Endothelial cell of umbilical vein (primary cell): ENCODE measurements at regions not wholly inside any gene's neighbourhood (a gene's known extent, or its start where the extent isn't known, plus 50 kb on each side); places are given as distances from the start of the nearest gene placed in this dataset.

ENCODE experiments used
- BruUV-seq: library from RNA; stranded (reverse); fragments of 400-500 nt; replicated peaks from 2 replicates; lab custom pipeline; 2021; lab: Mats Ljungman, UMichigan
- CTCF ChIA-PET: fragments of 300-600, 350-600 bp; sonication (Branson Sonifier 250); formaldehyde crosslinking; loops from one replicate; lab custom pipeline; 2021; ENCODE audit warnings: antibody characterized with exemption, inconsistent platforms; lab: Charles Lee
- POLR2A ChIA-PET: fragments of 300-600, 350-600 bp; sonication (Branson Sonifier 250); formaldehyde crosslinking; loops from one replicate; lab custom pipeline; 2021; ENCODE audit warnings: antibody characterized with exemption, inconsistent platforms; lab: Charles Lee
- DNase-seq: peaks from one replicate; pipeline ENCODE4 v3.0.0-alpha.2; 2011; ENCODE audit warnings: low read depth, low spot score
- FAIRE-seq: peaks from 2 replicates; lab custom pipeline; 2011; peaks lifted over from hg19 to GRCh38; lab: Jason Lieb, UNC
- H2AFZ ChIP-seq: 2 replicates; pipeline ENCODE4 v1.6.0; 2012; ENCODE audit warnings: low read depth, low read length, control low read depth, inconsistent platforms
- H3K27ac ChIP-seq: 2 replicates; pipeline ENCODE4 v1.5.1; 2011; ENCODE audit warnings: low read depth, mild to moderate bottlenecking, control low read depth, low read length, moderate library complexity; ENCODE audit not compliant: insufficient read depth
- H3K27me3 ChIP-seq, 2 experiments: 2 replicates each; pipeline versions ENCODE4 v1.6.0 to v1.6.1; 2011; ENCODE audit warnings: low read length in 2 of 2, mixed read lengths in 1 of 2; ENCODE audit not compliant: control insufficient read depth in 2 of 2, insufficient read depth in 2 of 2
- H3K36me3 ChIP-seq, 2 experiments: 2 replicates in 1 of 2; 3 replicates in 1 of 2; pipeline ENCODE4 v1.5.1; 2011; ENCODE audit warnings: low read length in 2 of 2, mild to moderate bottlenecking in 1 of 2, moderate library complexity in 1 of 2; ENCODE audit not compliant: control insufficient read depth in 2 of 2, insufficient read depth in 2 of 2; ENCODE audit errors: extremely low read depth in 1 of 2
- H3K4me1 ChIP-seq: 3 replicates; pipeline ENCODE4 v1.5.1; 2011; ENCODE audit warnings: mild to moderate bottlenecking, low read length; ENCODE audit not compliant: control insufficient read depth, insufficient read depth; ENCODE audit errors: extremely low read depth
- H3K4me2 ChIP-seq: 2 replicates; pipeline ENCODE4 v1.6.1; 2011; ENCODE audit warnings: low read length, control low read depth, mixed read lengths; ENCODE audit not compliant: insufficient read depth
- H3K4me3 ChIP-seq, 3 experiments: fragments of 200-600 bp in 1 of 3; sonication (generic), shearing (Covaris generic) in 1 of 3; replicated peaks in 1 of 3; 2 replicates each; pipeline ENCODE4 v1.5.1; 2011 to 2016; ENCODE audit warnings: control low read depth in 3 of 3, low read length in 3 of 3, mild to moderate bottlenecking in 2 of 3, inconsistent platforms in 1 of 3, low read depth in 1 of 3, moderate library complexity in 1 of 3; ENCODE audit not compliant: insufficient read depth in 1 of 3
- H3K79me2 ChIP-seq: 2 replicates; pipeline ENCODE4 v1.6.0; 2012; ENCODE audit warnings: low read length, inconsistent platforms; ENCODE audit not compliant: control insufficient read depth, insufficient read depth
- H3K9ac ChIP-seq: replicated peaks from 2 replicates; pipeline ENCODE3; 2011; ENCODE audit warnings: low read length, control low read depth; ENCODE audit not compliant: insufficient read depth; ENCODE audit errors: extremely low read depth
- H3K9me1 ChIP-seq: replicated peaks from 3 replicates; pipeline ENCODE4 v1.6.0; 2011; ENCODE audit warnings: mild to moderate bottlenecking, low read length; ENCODE audit not compliant: control insufficient read depth, insufficient read depth; ENCODE audit errors: extremely low read depth
- H3K9me3 ChIP-seq: replicated peaks from 2 replicates; pipeline ENCODE4 v1.5.1; 2012; ENCODE audit warnings: low read length, inconsistent platforms; ENCODE audit not compliant: control insufficient read depth, insufficient read depth
- H4K20me1 ChIP-seq: replicated peaks from 2 replicates; pipeline ENCODE3; 2011; ENCODE audit warnings: mild to moderate bottlenecking, low read length; ENCODE audit not compliant: control insufficient read depth, insufficient read depth; ENCODE audit errors: extremely low read depth
- CTCF ChIP-seq, 2 donors: IDR thresholded peaks; 1 replicate in 1 of 2; 2 replicates in 1 of 2; pipeline ENCODE4 v1.5.1; 2011; ENCODE audit warnings: low read length in 2 of 2, mild to moderate bottlenecking in 2 of 2, moderate library complexity in 2 of 2, control low read depth in 1 of 2, inconsistent platforms in 1 of 2, low read depth in 1 of 2; ENCODE audit not compliant: insufficient read depth in 1 of 2; ENCODE audit errors: extremely low read depth in 1 of 2
- EZH2 ChIP-seq: IDR thresholded peaks from 2 replicates; pipeline ENCODE4 v1.6.1; 2012; ENCODE audit warnings: borderline replicate concordance, low read depth, mild to moderate bottlenecking, moderate library complexity, low read length, inconsistent platforms; ENCODE audit not compliant: severe bottlenecking
- FOS ChIP-seq: IDR thresholded peaks from 2 replicates; pipeline ENCODE4 v1.6.1; 2011; ENCODE audit warnings: mild to moderate bottlenecking, low read length, moderate library complexity, borderline replicate concordance; ENCODE audit not compliant: insufficient read depth
- MYC ChIP-seq: IDR thresholded peaks from one replicate; pipeline ENCODE4 v1.6.1; 2011; ENCODE audit warnings: mild to moderate bottlenecking, low read depth, low read length
- POLR2A ChIP-seq: IDR thresholded peaks from 2 replicates; pipeline ENCODE4 v1.6.1; 2012; ENCODE audit warnings: low read depth, mild to moderate bottlenecking, control low read depth, low read length
- POLR2AphosphoS5 ChIP-seq: IDR thresholded peaks from 2 replicates; pipeline ENCODE4 v1.6.1; 2012; ENCODE audit warnings: low read depth, mild to moderate bottlenecking, control low read depth, low read length, moderate library complexity; ENCODE audit not compliant: insufficient read depth
- dilution Hi-C: fragments of 300-500 bp; cut with MboI; formaldehyde crosslinking; loops from one replicate; pipeline ENCODE4 v1.15.0; 2019; ENCODE audit warnings: low sequenced_read_pairs; ENCODE audit not compliant: extremely low pct_ligation_motif_present
- intact Hi-C: fragments of 100-400 bp; cut with micrococcal nuclease; formaldehyde crosslinking; loops from one replicate; pipeline ENCODE4 v1.10.0; 2022

GRCh38 chr12:118925407-118925806 is 55.9 kb upstream of the SRRM4 start:
- no TSS peak for BruUV-seq
- FAIRE-seq: no peak
- CTCF ChIA-PET: no interaction called here

More at GRCh38 chr12:118925407-118925806, 55.9 kb upstream of the SRRM4 start:
- Histone ChIP-seq H3K9me3 (no peaks in the 10 kb centered on the region), H3K36me3 (no peaks in the 10 kb centered on the region), H3K79me2 (no peaks in the 10 kb centered on the region), H3K9ac (no peak overlapping the region), H3K27me3 (no peaks in the 10 kb centered on the region), H3K9me1 (no peaks in the 10 kb centered on the region), H3K4me3 (no peak overlapping the region), H3K4me2 (no peak overlapping the region), H2AFZ (no peak overlapping the region), H3K4me1 (no peaks in the 10 kb centered on the region), H3K27ac (no peak overlapping the region), H4K20me1 (no peaks in the 10 kb centered on the region)
- DNase-seq: no peak
- no peak for TF ChIP-seq POLR2AphosphoS5
- TF ChIP-seq CTCF (IDR thresholded peaks at IDR 0.05; ENCODE audit: extremely low read depth in 1 of 2, insufficient read depth in 1 of 2, low read depth in 1 of 2, low read length in 2 of 2): no peak
- TF ChIP-seq FOS: no peak
- no peak for TF ChIP-seq POLR2A
- TF ChIP-seq EZH2: no peak
- no peak for TF ChIP-seq MYC
- intact Hi-C loops (no loop called here), dilution Hi-C loops (no loop called here)
- POLR2A ChIA-PET: no interaction called here
